Renal cortex interstitium (tissue), 11 donors: ENCODE measurements at regions not wholly inside any gene's neighbourhood (a gene's known extent, or its start where the extent isn't known, plus 50 kb on each side); places are given as distances from the start of the nearest gene placed in this dataset.

Experiments used
- DNase-seq, 11 donors: peaks; one replicate each; pipeline ENCODE4 v3.0.0-alpha.2; 2013; ENCODE audit warnings: low read depth in 9 of 11, low spot score in 4 of 11; ENCODE audit errors: extremely low read depth in 1 of 11

DNA sequence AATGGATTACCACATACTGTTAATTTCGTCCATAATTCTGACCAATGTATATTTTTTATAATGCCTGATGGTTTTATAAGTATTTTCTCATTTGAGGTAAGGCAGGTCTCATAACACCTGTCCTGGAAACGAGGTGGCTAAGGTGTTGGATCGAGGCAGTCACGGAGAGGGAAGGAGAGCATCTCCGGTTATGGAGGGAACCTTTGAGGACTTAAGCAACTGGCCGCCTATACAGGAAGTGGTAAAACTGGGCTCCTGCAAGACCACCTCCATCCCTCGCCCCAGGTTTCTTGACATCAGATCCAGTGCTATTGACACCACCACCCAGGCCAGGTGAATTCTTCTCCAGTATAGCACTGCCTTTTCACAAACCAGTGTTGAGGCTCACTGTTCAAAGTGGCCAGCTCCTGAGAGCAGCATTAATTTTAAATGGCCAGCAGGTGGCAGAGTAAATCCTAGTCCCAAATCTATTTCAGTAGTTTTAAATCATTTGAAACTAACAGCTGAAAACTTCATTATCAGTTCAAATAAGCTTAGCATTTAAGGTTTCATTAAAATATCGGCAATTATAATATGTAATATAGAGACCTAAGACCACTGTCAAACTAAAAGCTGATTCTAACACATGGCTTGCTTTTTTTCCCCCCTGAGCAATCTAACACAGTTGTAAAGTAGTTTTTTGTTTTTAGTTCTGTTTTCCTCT lies 100.8 kb downstream of the PPM1A start:
- DNase-seq: peak in 4 of 11 donors; percentile 17 to 50 (median 35)

DNA sequence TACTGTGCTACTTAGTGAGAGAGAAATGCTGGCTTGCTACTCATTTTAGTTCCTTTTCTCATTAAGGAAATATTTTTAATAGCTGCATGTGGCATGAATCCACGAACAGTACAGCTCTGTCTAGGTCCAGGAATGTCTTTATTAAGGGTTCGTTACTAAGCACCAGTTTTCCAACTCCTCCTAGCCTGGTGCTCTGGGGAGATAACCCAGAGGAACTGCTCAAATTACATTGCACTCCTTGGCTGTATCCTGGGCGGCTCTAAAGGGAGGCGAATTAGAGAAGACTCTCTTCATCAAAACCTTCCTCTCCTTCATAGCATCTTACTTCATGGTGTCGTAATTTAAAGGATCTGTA lies 101.3 kb downstream of the PPM1A start:
- DNase-seq: no peak

DNA sequence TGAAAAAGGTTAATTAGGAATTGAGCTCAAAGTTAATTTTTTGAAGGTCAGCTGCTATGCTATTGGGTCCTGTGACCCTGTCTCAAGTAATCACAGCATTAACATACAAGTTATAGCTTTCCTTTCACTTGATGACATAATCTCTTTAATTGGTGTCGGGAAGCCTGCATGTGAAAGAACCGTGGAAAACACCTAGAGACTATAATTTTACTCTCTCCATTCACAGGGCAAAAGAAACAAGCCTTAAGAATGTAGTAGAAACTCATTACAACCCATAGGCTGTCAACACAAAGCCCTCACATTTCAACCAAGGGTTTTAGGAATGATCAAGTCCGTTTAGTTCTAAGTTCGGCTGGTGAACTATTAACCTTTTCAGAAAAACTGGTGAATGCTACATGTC lies 104.4 kb downstream of the PPM1A start:
- DNase-seq: no peak

DNA sequence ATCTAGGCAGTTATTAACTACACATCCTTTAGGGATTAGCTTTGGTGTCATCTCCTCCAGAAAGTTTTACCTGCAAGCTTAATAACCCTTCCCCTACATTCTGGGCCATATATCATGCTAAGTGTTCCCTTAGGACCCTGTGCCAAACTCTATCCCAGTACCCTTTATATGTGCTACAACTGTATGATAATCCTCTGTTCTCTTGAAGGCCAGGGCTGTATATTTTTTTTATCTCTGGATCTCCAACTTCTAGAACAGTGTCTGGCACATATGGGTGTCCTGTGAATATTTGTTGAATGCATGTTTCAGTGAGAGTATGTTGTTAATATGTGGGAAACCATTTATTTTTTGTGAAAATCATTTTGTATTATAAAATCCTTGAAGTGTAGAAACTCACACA lies 106.7 kb downstream of the PPM1A start:
- no peak for DNase-seq

DNA sequence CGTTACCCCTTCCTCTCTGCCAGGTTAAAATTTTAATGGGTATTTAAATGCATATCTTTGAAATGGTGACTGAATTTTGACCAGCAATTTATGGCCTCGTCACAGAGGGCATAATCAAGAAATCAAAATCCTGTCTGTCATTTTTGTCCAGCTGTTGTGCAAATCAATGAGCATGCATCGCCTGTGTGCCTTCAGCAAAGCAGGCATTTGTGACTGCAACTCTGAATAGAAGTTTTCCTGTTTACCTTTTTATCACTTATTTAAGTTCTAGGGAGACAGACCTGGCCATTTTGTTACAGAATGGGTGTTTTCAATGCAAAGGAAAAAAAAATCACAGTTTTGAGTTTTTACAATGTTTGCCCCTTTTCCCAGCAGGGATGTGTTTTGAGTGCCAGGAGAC lies 107.4 kb downstream of the PPM1A start:
- DNase-seq: no peak

DNA sequence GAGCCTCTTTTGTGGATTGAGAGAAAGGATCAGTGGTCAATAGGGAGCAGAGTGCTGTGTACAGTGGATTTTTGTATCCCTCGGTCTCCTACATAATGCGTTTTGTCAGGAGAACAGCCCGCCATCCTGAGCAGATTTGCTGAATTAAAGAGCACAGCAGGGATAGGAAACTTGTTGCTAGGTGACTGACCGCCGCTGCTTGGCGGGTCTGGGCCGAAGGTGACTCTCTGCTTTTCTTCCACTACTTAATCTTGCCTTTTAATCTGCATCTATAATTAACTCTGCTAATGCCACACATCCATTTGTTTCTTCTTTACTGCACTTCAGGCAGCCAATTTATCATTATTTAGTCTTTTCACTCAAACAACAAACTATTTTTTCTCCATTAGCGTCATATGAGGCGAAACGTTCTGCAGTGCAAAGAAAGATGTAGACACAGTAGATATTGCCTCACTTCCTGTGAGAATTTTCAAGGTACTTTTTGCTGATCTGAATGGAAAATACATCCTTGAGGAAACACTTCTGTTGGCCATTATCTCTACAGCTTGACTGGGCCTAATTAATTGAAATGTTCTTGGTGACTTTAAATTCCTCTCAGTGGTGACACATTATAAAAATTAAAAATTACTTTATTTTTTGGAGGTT lies 108.0 kb downstream of the PPM1A start:
- no peak for DNase-seq

DNA sequence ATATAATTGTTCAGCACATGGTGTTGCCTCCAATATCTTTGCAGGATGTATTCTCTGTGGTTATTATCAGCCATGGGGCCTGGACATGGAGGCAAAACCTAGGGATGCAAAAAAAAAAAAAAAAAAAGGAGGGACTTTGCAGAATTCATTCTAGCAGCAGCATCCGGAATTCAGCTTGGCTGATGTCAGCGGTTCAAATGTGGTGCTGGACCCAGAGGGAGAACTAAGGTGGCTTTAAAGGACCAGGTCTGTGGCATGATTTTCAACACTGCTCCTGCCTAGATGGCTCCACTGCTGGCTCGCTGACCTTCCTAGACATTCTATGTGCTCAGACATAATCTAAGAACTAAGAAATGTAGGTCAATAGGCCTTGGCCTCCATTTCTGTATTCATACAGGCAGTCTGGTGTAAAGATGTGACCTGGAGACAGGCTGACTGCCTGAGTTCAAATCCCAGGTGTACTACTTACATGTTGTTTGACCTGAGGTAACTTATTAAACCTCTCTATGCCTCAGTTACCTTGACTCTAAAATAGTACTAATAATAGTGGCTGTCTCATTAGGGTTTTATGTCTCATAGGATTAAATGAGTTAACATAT lies 108.6 kb downstream of the PPM1A start:
- DNase-seq: no peak

DNA sequence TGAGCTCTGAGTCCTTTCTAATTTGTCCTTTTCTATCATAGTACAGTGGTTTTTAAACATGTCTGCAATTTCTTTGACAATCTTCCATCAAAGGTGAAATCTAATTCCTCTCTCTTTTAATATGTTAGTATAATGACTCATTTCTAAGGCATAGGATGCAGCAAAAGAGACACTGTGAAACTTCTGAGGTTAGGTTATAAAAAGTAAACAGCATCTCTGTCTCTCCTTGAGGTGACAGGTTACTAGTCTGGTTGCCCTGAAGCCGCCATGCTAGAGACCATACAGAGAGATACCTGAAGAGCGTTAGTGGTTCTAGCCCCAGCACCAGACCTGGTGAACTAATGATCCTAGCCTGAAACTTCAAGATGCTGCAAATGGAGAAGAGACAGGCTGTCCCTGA lies 114.3 kb downstream of the PPM1A start:
- no peak for DNase-seq

DNA sequence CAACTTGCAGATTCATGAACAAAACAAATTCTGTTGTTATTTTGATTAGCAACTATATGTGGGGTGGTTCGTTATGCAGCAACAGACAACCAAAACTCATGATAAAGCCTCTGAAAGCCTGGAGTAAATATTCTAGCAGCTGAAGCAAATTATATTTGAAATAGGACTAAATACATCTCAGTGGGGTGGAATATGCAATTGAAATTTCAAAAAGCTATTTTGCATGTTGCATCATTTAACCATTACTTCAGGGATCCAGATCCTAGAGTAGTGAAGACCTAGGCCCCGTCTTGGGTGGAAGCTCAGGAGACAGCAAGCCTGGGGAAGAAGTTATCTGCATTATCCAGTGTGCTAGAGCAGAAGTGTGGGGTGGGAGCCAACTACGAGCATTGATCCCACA lies 114.7 kb downstream of the PPM1A start:
- DNase-seq: no peak

DNA sequence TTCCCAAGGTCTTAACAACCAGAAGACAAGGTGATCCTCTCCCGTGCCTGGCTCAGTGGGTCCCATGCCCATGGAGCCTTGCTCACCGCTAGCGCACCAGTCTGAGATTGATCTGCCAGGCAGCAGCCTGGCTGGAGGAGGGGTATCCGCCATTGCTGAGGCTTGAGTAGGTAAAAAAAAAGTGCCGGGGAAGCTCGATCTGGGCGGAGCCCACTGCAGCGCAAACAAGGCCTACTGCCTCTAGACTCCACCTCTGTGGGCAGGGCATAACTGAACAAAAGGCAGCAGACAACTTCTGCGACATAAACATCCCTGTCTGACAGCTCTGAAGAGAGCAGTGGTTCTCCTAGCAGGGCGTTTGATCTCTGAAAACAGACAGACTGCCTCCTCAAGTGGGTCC lies 104.0 kb downstream of the C14orf39 start:
- DNase-seq: no peak
